Neural cell (in vitro differentiated cells): ENCODE measurements at regions not wholly inside any gene's neighbourhood (a gene's known extent, or its start where the extent isn't known, plus 50 kb on each side); places are given as distances from the start of the nearest gene placed in this dataset.

Source experiments
- H2AFZ ChIP-seq: fragments of 200-600, 300-800 bp; sonication (generic), shearing (Covaris generic); 2 replicates; pipeline ENCODE4 v1.6.0; 2014; ENCODE audit warnings: low read depth, mild to moderate bottlenecking, antibody characterized with exemption, low read length, moderate library complexity
- H3F3A ChIP-seq: fragments of 200-600 bp; shearing (Covaris generic); 2 replicates; pipeline ENCODE4 v1.6.1; 2016; ENCODE audit warnings: mild to moderate bottlenecking, moderate library complexity, mixed read lengths, antibody characterized with exemption, low read length; ENCODE audit not compliant: insufficient read depth, poor library complexity, severe bottlenecking
- H3K27ac ChIP-seq: fragments of 200-600, 300-800 bp; sonication (generic), shearing (Covaris generic); 2 replicates; pipeline ENCODE4 v1.5.1; 2014; ENCODE audit warnings: mild to moderate bottlenecking, low read length, moderate library complexity
- H3K27me3 ChIP-seq: fragments of 300-800, 200-600 bp; sonication (generic), shearing (Covaris generic); 2 replicates; pipeline ENCODE4 v1.6.0; 2014; ENCODE audit warnings: mild to moderate bottlenecking, low read depth, low read length, moderate library complexity; ENCODE audit not compliant: insufficient read depth
- H3K36me3 ChIP-seq: fragments of 300-800, 200-600 bp; sonication (generic), shearing (Covaris generic); 2 replicates; pipeline ENCODE4 v1.5.1; 2014; ENCODE audit warnings: mild to moderate bottlenecking, antibody characterized with exemption, low read length, moderate library complexity; ENCODE audit not compliant: insufficient read depth
- H3K4me2 ChIP-seq: fragments of 300-800, 200-600 bp; sonication (generic), shearing (Covaris generic); 2 replicates; pipeline ENCODE4 v1.6.0; 2014; ENCODE audit warnings: mild to moderate bottlenecking, low read length
- H3K4me3 ChIP-seq: fragments of 300-800, 200-600 bp; sonication (generic), shearing (Covaris generic); 2 replicates; pipeline ENCODE4 v1.5.1; 2014; ENCODE audit warnings: mild to moderate bottlenecking, low read length, moderate library complexity
- H3K79me2 ChIP-seq: fragments of 200-600 bp; shearing (Covaris generic); replicated peaks from 2 replicates; pipeline ENCODE4 v1.6.0; 2014; ENCODE audit warnings: mild to moderate bottlenecking, low read length, moderate library complexity; ENCODE audit not compliant: insufficient read depth
- H3K9ac ChIP-seq: fragments of 300-800, 200-600 bp; sonication (generic), shearing (Covaris generic); 2 replicates; pipeline ENCODE4 v1.6.1; 2016; ENCODE audit warnings: mild to moderate bottlenecking, low read length, mixed read lengths
- H3K9me2 ChIP-seq: fragments of 200-600 bp; shearing (Covaris generic); 2 replicates; pipeline ENCODE4 v1.6.1; 2016; ENCODE audit warnings: mild to moderate bottlenecking, low read length, mixed read lengths; ENCODE audit not compliant: insufficient read depth
- H3K9me3 ChIP-seq: fragments of 200-600, 300-800 bp; sonication (generic), shearing (Covaris generic); 2 replicates; pipeline ENCODE4 v1.6.1; 2016; ENCODE audit warnings: mild to moderate bottlenecking, mixed run types, low read length, moderate library complexity, mixed read lengths
- H4K20me1 ChIP-seq: fragments of 200-600 bp; shearing (Covaris generic); 2 replicates; pipeline ENCODE4 v1.6.1; 2016; ENCODE audit warnings: mild to moderate bottlenecking, mixed run types; ENCODE audit not compliant: insufficient read depth
- CTCF ChIP-seq: fragments of 450-650 bp; IDR thresholded peaks from 2 replicates; pipeline ENCODE4 v1.5.1; 2014; ENCODE audit warnings: antibody characterized with exemption, mild to moderate bottlenecking, moderate library complexity; ENCODE audit not compliant: poor library complexity, severe bottlenecking
- EP300 ChIP-seq: fragments of 450-650 bp; conservative IDR thresholded peaks from 2 replicates; pipeline ENCODE4 v1.6.1; 2014; ENCODE audit warnings: antibody characterized with exemption, mild to moderate bottlenecking, moderate library complexity; ENCODE audit not compliant: poor library complexity, severe bottlenecking
- EZH2 ChIP-seq: fragments of 200-600, 300-800 bp; shearing (Covaris generic), sonication (generic); IDR thresholded peaks from 2 replicates; pipeline ENCODE4 v1.6.1; 2014; ENCODE audit warnings: antibody characterized with exemption, low read length, borderline replicate concordance, mild to moderate bottlenecking; ENCODE audit not compliant: insufficient read depth, poor library complexity, severe bottlenecking
- MXI1 ChIP-seq: fragments of 450-650 bp; conservative IDR thresholded peaks from 2 replicates; pipeline ENCODE4 v1.6.1; 2014; ENCODE audit warnings: antibody characterized with exemption, mild to moderate bottlenecking; ENCODE audit not compliant: poor library complexity, severe bottlenecking
- POLR2AphosphoS5 ChIP-seq: IDR thresholded peaks from 2 replicates; pipeline ENCODE4 v1.6.1; 2012
- RAD21 ChIP-seq: fragments of 450-650 bp; conservative IDR thresholded peaks from 2 replicates; pipeline ENCODE4 v1.6.1; 2014; ENCODE audit warnings: antibody characterized with exemption, mild to moderate bottlenecking, moderate library complexity
- REST ChIP-seq: IDR thresholded peaks from 2 replicates; pipeline ENCODE4 v1.6.1; 2012; ENCODE audit warnings: borderline replicate concordance
- SMC3 ChIP-seq: fragments of 450-650 bp; conservative IDR thresholded peaks from 2 replicates; pipeline ENCODE4 v1.6.1; 2014; ENCODE audit warnings: antibody characterized with exemption, mild to moderate bottlenecking, moderate library complexity; ENCODE audit not compliant: poor library complexity
- TAF1 ChIP-seq: IDR thresholded peaks from 2 replicates; pipeline ENCODE4 v1.6.1; 2012; ENCODE audit warnings: low read depth

GRCh38 chr18:47407736-47408135 lies 156.3 kb upstream of the SKOR2 start:
- Histone ChIP-seq H3K27me3 (no peaks in the 10 kb centered on the region), H3K9me3 (no peaks in the 10 kb centered on the region), H2AFZ (no peak overlapping the region), H3K36me3 (no peaks in the 10 kb centered on the region), H3K79me2 (no peaks in the 10 kb centered on the region), H3F3A (no peaks in the 10 kb centered on the region), H3K9me2 (no peaks in the 10 kb centered on the region), H3K9ac (no peak overlapping the region), H4K20me1 (no peaks in the 10 kb centered on the region), H3K4me3 (no peak overlapping the region), H3K4me2 (no peak overlapping the region), H3K27ac (no peak overlapping the region)
- TF ChIP-seq POLR2AphosphoS5 (no peak), SMC3 (no peak), MXI1 (no peak), EP300 (no peak), REST (no peak), RAD21 (no peak), EZH2 (no peak), TAF1 (no peak), CTCF (no peak)

GRCh38 chr18:47404845-47405244 lies 153.4 kb upstream of the SKOR2 start:
- no peak overlapping the region for H3K9ac ChIP-seq
- no peaks in the 10 kb centered on the region for H3K9me3 ChIP-seq
- no peak overlapping the region for H3K4me2 ChIP-seq
- no peak for TF ChIP-seq SMC3
- no peak for TF ChIP-seq REST
- TF ChIP-seq MXI1 = no peak
- TF ChIP-seq EP300 = no peak
- no peak for TF ChIP-seq TAF1
- no peak for TF ChIP-seq POLR2AphosphoS5
- no peak for TF ChIP-seq CTCF
- TF ChIP-seq EZH2 = no peak
- TF ChIP-seq RAD21 = no peak
- no peak overlapping the region for H2AFZ ChIP-seq
- H3K27ac ChIP-seq = no peak overlapping the region
- H3F3A ChIP-seq = no peaks in the 10 kb centered on the region
- H3K36me3 ChIP-seq = no peaks in the 10 kb centered on the region
- H4K20me1 ChIP-seq = no peaks in the 10 kb centered on the region
- no peaks in the 10 kb centered on the region for H3K27me3 ChIP-seq
- H3K4me3 ChIP-seq = no peak overlapping the region
- no peaks in the 10 kb centered on the region for H3K9me2 ChIP-seq
- no peaks in the 10 kb centered on the region for H3K79me2 ChIP-seq
